H1 (cell line): ENCODE measurements at regions not wholly inside any gene's neighbourhood (a gene's known extent, or its start where the extent isn't known, plus 50 kb on each side); places are given as distances from the start of the nearest gene placed in this dataset.

ENCODE experiments used
- CTCF ChIA-PET: fragments of 300-600 bp; sonication (Branson Sonifier 250); formaldehyde crosslinking; loops from one replicate; lab custom pipeline; 2021; ENCODE audit not compliant: partially characterized antibody; lab: Charles Lee
- POLR2A ChIA-PET: fragments of 300-600 bp; sonication (Branson Sonifier 250); formaldehyde crosslinking; loops from one replicate; lab custom pipeline; 2021; ENCODE audit warnings: inconsistent platforms; ENCODE audit not compliant: partially characterized antibody; lab: Charles Lee
- DNase-seq, 2 experiments: peaks; one replicate each; pipeline versions ENCODE4 v3.0.0 to v3.0.0-alpha.2; 2010 to 2022; ENCODE audit warnings: low spot score in 2 of 2, low read depth in 1 of 2, mixed read lengths in 1 of 2
- FAIRE-seq: peaks from 2 replicates; lab custom pipeline; 2011; peaks lifted over from hg19 to GRCh38; lab: Jason Lieb, UNC
- H2AFZ ChIP-seq: 2 replicates; pipeline ENCODE4 v1.8.1; 2012; ENCODE audit warnings: low read length, inconsistent platforms
- H2AK5ac ChIP-seq: 2 replicates; pipeline ENCODE4 v1.6.1; 2013; ENCODE audit warnings: low read depth, low read length
- H2BK120ac ChIP-seq: replicated peaks from 2 replicates; pipeline ENCODE3; 2013; ENCODE audit warnings: low read depth, low read length, inconsistent platforms
- H2BK12ac ChIP-seq: 2 replicates; pipeline ENCODE4 v1.6.1; 2013; ENCODE audit warnings: low read depth, low read length
- H2BK15ac ChIP-seq: 2 replicates; pipeline ENCODE4 v1.6.1; 2013; ENCODE audit warnings: low read length
- H2BK20ac ChIP-seq: 2 replicates; pipeline ENCODE4 v1.6.1; 2013; ENCODE audit warnings: low read length
- H2BK5ac ChIP-seq: 2 replicates; pipeline ENCODE4 v1.6.1; 2013; ENCODE audit warnings: low read depth, low read length
- H3K14ac ChIP-seq: 2 replicates; pipeline ENCODE4 v1.6.1; 2013; ENCODE audit warnings: inconsistent platforms; ENCODE audit not compliant: insufficient read length
- H3K18ac ChIP-seq: 2 replicates; pipeline ENCODE4 v1.6.1; 2013; ENCODE audit warnings: low read length; ENCODE audit errors: extremely low read depth
- H3K23ac ChIP-seq: 2 replicates; pipeline ENCODE4 v1.6.1; 2013; ENCODE audit warnings: inconsistent platforms; ENCODE audit not compliant: insufficient read length
- H3K23me2 ChIP-seq: 2 replicates; pipeline ENCODE4 v1.6.1; 2013; ENCODE audit warnings: low read depth, low read length
- H3K27ac ChIP-seq: 2 replicates; pipeline ENCODE4 v1.6.1; 2011; ENCODE audit warnings: low read depth, low read length, inconsistent platforms
- H3K27me3 ChIP-seq, 4 experiments: replicated peaks in 1 of 4; 1 replicate in 1 of 4; 2 replicates in 3 of 4; pipeline versions ENCODE4 v1.6.1 to v1.8.1; 2011 to 2013; ENCODE audit warnings: low read length in 3 of 4, mild to moderate bottlenecking in 3 of 4, inconsistent platforms in 2 of 4, mixed read lengths in 2 of 4, moderate library complexity in 1 of 4; ENCODE audit not compliant: control insufficient read depth in 3 of 4, insufficient read depth in 3 of 4; ENCODE audit errors: extremely low read depth in 1 of 4
- H3K36me3 ChIP-seq, 4 experiments: 2 replicates each; pipeline versions ENCODE4 v1.6.1 to v1.8.1; 2011 to 2013; ENCODE audit warnings: mild to moderate bottlenecking in 4 of 4, low read length in 3 of 4, moderate library complexity in 2 of 4, control low read depth in 1 of 4, inconsistent platforms in 1 of 4; ENCODE audit not compliant: insufficient read depth in 4 of 4, control insufficient read depth in 2 of 4
- H3K4ac ChIP-seq: replicated peaks from 2 replicates; pipeline ENCODE3; 2013; ENCODE audit warnings: low read length, low read depth, mixed read lengths, inconsistent platforms; ENCODE audit not compliant: insufficient read length
- H3K4me1 ChIP-seq, 4 experiments: replicated peaks in 1 of 4; 1 replicate in 1 of 4; 2 replicates in 3 of 4; pipeline versions ENCODE4 v1.6.1 to v1.8.1; 2011 to 2013; ENCODE audit warnings: low read length in 3 of 4, inconsistent platforms in 2 of 4, mixed read lengths in 1 of 4; ENCODE audit not compliant: insufficient read depth in 4 of 4, control insufficient read depth in 3 of 4
- H3K4me2 ChIP-seq, 2 experiments: 2 replicates each; pipeline versions ENCODE4 v1.6.1 to v1.8.1; 2011 to 2013; ENCODE audit warnings: low read depth in 2 of 2, low read length in 2 of 2, control low read depth in 1 of 2, inconsistent platforms in 1 of 2, mild to moderate bottlenecking in 1 of 2; ENCODE audit not compliant: insufficient read depth in 1 of 2
- H3K4me3 ChIP-seq, 4 experiments: fragments of 200-600, 300-600 bp in 1 of 4; sonication (generic), shearing (Covaris generic), sonication (Bioruptor Twin) in 1 of 4; 2 replicates each; pipeline versions ENCODE4 v1.5.1 to v1.8.1; 2011 to 2016; ENCODE audit warnings: low read length in 4 of 4, low read depth in 3 of 4, control low read depth in 2 of 4, inconsistent platforms in 2 of 4, mild to moderate bottlenecking in 2 of 4, mixed read lengths in 1 of 4, moderate library complexity in 1 of 4; ENCODE audit not compliant: insufficient read depth in 2 of 4; ENCODE audit errors: extremely low read depth in 1 of 4
- H3K56ac ChIP-seq: replicated peaks from 2 replicates; pipeline ENCODE3; 2013; ENCODE audit warnings: low read depth, mild to moderate bottlenecking, mixed read lengths, low read length, inconsistent platforms; ENCODE audit not compliant: insufficient read length
- H3K79me1 ChIP-seq: 2 replicates; pipeline ENCODE4 v1.6.1; 2013; ENCODE audit warnings: low read depth, low read length, control low read depth
- H3K79me2 ChIP-seq, 2 experiments: 2 replicates each; pipeline versions ENCODE4 v1.6.1 to v1.8.1; 2012 to 2013; ENCODE audit warnings: low read length in 2 of 2, mild to moderate bottlenecking in 2 of 2, inconsistent platforms in 1 of 2; ENCODE audit not compliant: insufficient read depth in 2 of 2, control insufficient read depth in 1 of 2
- H3K9ac ChIP-seq, 4 experiments: replicated peaks in 1 of 4; 1 replicate in 1 of 4; 2 replicates in 3 of 4; pipeline versions ENCODE4 v1.6.1 to v1.8.1; 2011 to 2013; ENCODE audit warnings: low read depth in 3 of 4, low read length in 3 of 4, control low read depth in 2 of 4, mild to moderate bottlenecking in 2 of 4, moderate library complexity in 2 of 4, inconsistent platforms in 1 of 4; ENCODE audit errors: extremely low read depth in 1 of 4
- H3K9me3 ChIP-seq, 2 experiments: 2 replicates each; pipeline versions ENCODE4 v1.6.1 to v1.8.1; 2012 to 2013; ENCODE audit warnings: mild to moderate bottlenecking in 2 of 2, moderate library complexity in 2 of 2, control low read depth in 1 of 2, inconsistent platforms in 1 of 2, low read depth in 1 of 2, low read length in 1 of 2, mixed read lengths in 1 of 2; ENCODE audit not compliant: insufficient read depth in 2 of 2
- H4K20me1 ChIP-seq, 2 experiments: replicated peaks in 1 of 2; 2 replicates each; pipeline versions ENCODE3 to v1.8.1; 2011 to 2013; ENCODE audit warnings: inconsistent platforms in 2 of 2, low read length in 2 of 2, mild to moderate bottlenecking in 1 of 2; ENCODE audit not compliant: insufficient read depth in 2 of 2, control insufficient read depth in 1 of 2
- H4K5ac ChIP-seq: 2 replicates; pipeline ENCODE4 v1.6.1; 2013; ENCODE audit warnings: low read length, low read depth, mixed read lengths, inconsistent platforms; ENCODE audit not compliant: insufficient read length
- H4K8ac ChIP-seq: 2 replicates; pipeline ENCODE4 v1.8.0; 2013; ENCODE audit warnings: mild to moderate bottlenecking, moderate library complexity, low read length, inconsistent platforms; ENCODE audit not compliant: insufficient read depth; ENCODE audit errors: extremely low read depth
- H4K91ac ChIP-seq: replicated peaks from 2 replicates; pipeline ENCODE3; 2013; ENCODE audit warnings: low read length, mixed read lengths, inconsistent platforms; ENCODE audit not compliant: insufficient read length
- FOSL1 ChIP-seq: IDR thresholded peaks from 2 replicates; pipeline ENCODE4 v1.6.1; 2011; ENCODE audit warnings: mild to moderate bottlenecking, low read depth, low read length, moderate library complexity; ENCODE audit not compliant: insufficient read depth
- NRF1 ChIP-seq: IDR thresholded peaks from 2 replicates; pipeline ENCODE4 v1.6.1; 2011; ENCODE audit warnings: mild to moderate bottlenecking, low read depth, low read length, improper control_type of control experiment
- WGBS, 2 experiments: shearing (Covaris generic) in 1 of 2; methylation state at CpG; one replicate each; pipeline versions ENCODE4 v1.1.6 to v1.1.7; 2013 to 2015; ENCODE audit warnings: low lambda C conversion rate in 2 of 2, mixed read lengths in 2 of 2, inconsistent platforms in 1 of 2, low coverage in 1 of 2, missing lambda C conversion rate in 1 of 2; ENCODE audit not compliant: insufficient replicate concordance in 2 of 2, insufficient coverage in 1 of 2, insufficient read length in 1 of 2; ENCODE audit errors: extremely low coverage in 1 of 2, missing lambda C conversion rate in 1 of 2; 5-methylcytosine and 5-hydroxymethylcytosine counted together
- TF ChIP-seq, protein P1 (sequence below): IDR thresholded peaks from 2 replicates; pipeline ENCODE4 v1.6.1; 2012; ENCODE audit warnings: low read length, inconsistent platforms

DNA sequence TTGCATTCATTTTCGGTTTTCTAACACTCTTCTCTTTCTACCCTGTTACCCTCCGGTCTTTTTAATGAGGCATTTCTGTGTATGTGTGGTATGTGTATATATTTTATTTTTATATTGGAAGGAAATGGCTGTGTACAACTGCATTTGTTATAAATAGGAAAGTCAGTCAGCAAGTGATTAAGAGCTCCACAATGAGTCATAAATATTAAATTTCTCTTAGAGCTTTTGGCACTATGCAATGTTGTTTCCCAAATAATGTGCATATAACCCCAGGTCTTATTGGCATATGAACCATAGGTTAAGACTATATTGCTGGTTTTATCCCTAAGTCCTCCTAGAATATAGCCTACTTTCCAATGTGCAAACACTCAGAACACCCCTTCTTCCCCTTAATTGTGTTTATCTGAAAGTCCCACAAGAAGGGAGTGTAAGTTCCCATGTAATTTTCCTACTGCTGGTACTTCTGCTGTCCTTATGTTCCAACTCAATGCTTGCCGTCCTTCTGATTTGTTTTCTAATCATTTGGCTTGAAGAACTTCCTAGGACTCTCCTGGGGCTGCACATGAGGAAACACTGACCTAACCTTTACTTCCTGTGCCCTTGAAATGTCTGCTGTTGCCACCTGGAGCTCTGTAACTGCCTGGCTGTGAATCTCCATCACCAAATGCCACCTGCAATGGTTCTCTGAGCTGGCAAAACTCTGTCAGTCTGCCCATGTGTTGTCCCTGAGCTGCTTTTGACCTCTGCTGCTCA, 65.5 kb upstream of the PCSK5 start:
- Histone ChIP-seq H3K79me2 (no peaks in the 10 kb centered on the region), H4K8ac (no peak overlapping the region; the same call in 1 of the 2 replicates), H3K36me3 (no peaks in the 10 kb centered on the region), H2BK5ac (no peak overlapping the region), H3K4ac (no peak overlapping the region), H2BK15ac (no peak overlapping the region), H4K5ac (no peak overlapping the region), H3K27ac (no peak overlapping the region), H3K27me3 (no peaks in the 10 kb centered on the region), H2BK20ac (no peak overlapping the region), H3K14ac (no peak overlapping the region), H3K9ac (no peak overlapping the region), H3K23ac (no peak overlapping the region), H3K18ac (no peak overlapping the region), H3K56ac (no peak overlapping the region), H2AFZ (no peak overlapping the region), H3K79me1 (no peaks in the 10 kb centered on the region), H4K91ac (no peak overlapping the region), H3K4me3 (no peak overlapping the region), H3K23me2 (no peaks in the 10 kb centered on the region), H4K20me1 (no peaks in the 10 kb centered on the region), H2BK12ac (no peak overlapping the region), H3K4me1 (no peaks in the 10 kb centered on the region), H3K4me2 (no peak overlapping the region), H2AK5ac (no peak overlapping the region), H2BK120ac (no peak overlapping the region), H3K9me3 (no peaks in the 10 kb centered on the region)
- FAIRE-seq = no peak
- DNase-seq = no peak
- 85% methylated on average over 3 of the region's 3 CpGs; no CpG with 5 or more reads in 1 of the 2 experiments for WGBS, 2 experiments
- TF ChIP-seq NRF1 (no peak), FOSL1 (no peak)
- TF ChIP-seq, protein P1, sequence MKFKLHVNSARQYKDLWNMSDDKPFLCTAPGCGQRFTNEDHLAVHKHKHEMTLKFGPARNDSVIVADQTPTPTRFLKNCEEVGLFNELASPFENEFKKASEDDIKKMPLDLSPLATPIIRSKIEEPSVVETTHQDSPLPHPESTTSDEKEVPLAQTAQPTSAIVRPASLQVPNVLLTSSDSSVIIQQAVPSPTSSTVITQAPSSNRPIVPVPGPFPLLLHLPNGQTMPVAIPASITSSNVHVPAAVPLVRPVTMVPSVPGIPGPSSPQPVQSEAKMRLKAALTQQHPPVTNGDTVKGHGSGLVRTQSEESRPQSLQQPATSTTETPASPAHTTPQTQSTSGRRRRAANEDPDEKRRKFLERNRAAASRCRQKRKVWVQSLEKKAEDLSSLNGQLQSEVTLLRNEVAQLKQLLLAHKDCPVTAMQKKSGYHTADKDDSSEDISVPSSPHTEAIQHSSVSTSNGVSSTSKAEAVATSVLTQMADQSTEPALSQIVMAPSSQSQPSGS = no peak
- ChIA-PET CTCF (no interaction called here), POLR2A (no interaction called here)
